Kasumi-1 (cell line): ENCODE measurements at regions not wholly inside any gene's neighbourhood (a gene's known extent, or its start where the extent isn't known, plus 50 kb on each side); places are given as distances from the start of the nearest gene placed in this dataset.
"Not testable (repeated sequence)": the region's sequence is repeated elsewhere in the genome, so short reads cannot be mapped to it uniquely, and the experiment has no call there.

ENCODE experiments used
- DNase-seq, 2 experiments: peaks; one replicate each; lab custom pipeline; 2025; lab: John Stamatoyannopoulos, UW

- DNase-seq: no peak
Observed at GRCh38 chr6:67047996-67048395, 1341.0 kb upstream of the EYS start.

GRCh38 chr6:67045076-67045475, 1338.0 kb upstream of the EYS start:
- no peak for DNase-seq

- DNase-seq: peak; percentile 54 to 64
Observed at GRCh38 chr6:67031451-67031850, 1324.4 kb upstream of the EYS start.

GRCh38 chr6:67030861-67031260, 1323.8 kb upstream of the EYS start:
- no peak for DNase-seq

- no peak for DNase-seq
Observed at GRCh38 chr6:67016921-67017460, 1310.0 kb upstream of the EYS start.

- DNase-seq: no peak
Observed at GRCh38 chr6:67011441-67011840, 1304.4 kb upstream of the EYS start.

- DNase-seq: peak; percentile 6 to 15
Observed at GRCh38 chr6:67009818-67010217, 1302.8 kb upstream of the EYS start.

- DNase-seq: no peak
Observed at GRCh38 chr6:67003844-67004243, 1296.8 kb upstream of the EYS start.

- DNase-seq: no peak
Observed at GRCh38 chr6:67000121-67000520, 1293.1 kb upstream of the EYS start.

- DNase-seq: not testable (repeated sequence)
Observed at GRCh38 chr6:66997579-66997978, 1290.6 kb upstream of the EYS start.

- no peak for DNase-seq
Observed at GRCh38 chr6:66995669-66996068, 1288.6 kb upstream of the EYS start.

- DNase-seq: not testable (repeated sequence)
Observed at GRCh38 chr6:66993708-66994107, 1286.7 kb upstream of the EYS start.

GRCh38 chr6:66993272-66993671, 1286.2 kb upstream of the EYS start:
- DNase-seq: no peak

GRCh38 chr6:66992660-66993059, 1285.6 kb upstream of the EYS start:
- no peak for DNase-seq

GRCh38 chr6:66986940-66987339, 1279.9 kb upstream of the EYS start:
- DNase-seq: no peak

GRCh38 chr6:66985816-66986215, 1278.8 kb upstream of the EYS start:
- DNase-seq: no peak

- DNase-seq: no peak
Observed at GRCh38 chr6:66970373-66970772, 1263.3 kb upstream of the EYS start.

GRCh38 chr6:66965227-66965626, 1258.2 kb upstream of the EYS start:
- no peak for DNase-seq

- no peak for DNase-seq
Observed at GRCh38 chr6:66964216-66964615, 1257.2 kb upstream of the EYS start.

GRCh38 chr6:66962082-66962481, 1255.1 kb upstream of the EYS start:
- no peak for DNase-seq

- DNase-seq: no peak
Observed at GRCh38 chr6:66961191-66961590, 1254.2 kb upstream of the EYS start.

- DNase-seq: no peak
Observed at GRCh38 chr6:66949191-66949661, 1242.2 kb upstream of the EYS start.

GRCh38 chr6:66948106-66948505, 1241.1 kb upstream of the EYS start:
- DNase-seq: no peak

- no peak for DNase-seq
Observed at GRCh38 chr6:66940003-66940402, 1233.0 kb upstream of the EYS start.

GRCh38 chr6:66937180-66937579, 1230.2 kb upstream of the EYS start:
- no peak for DNase-seq
